ENCODE measurements at regions not wholly inside any gene's neighbourhood (a gene's known extent, or its start where the extent isn't known, plus 50 kb on each side); places are given as distances from the start of the nearest gene placed in this dataset.

GRCh38 chr9:71271602-71272001, 150.2 kb upstream of the TRPM3 start:
- Histone ChIP-seq H3K27me3 (replicated peaks in 1 of 4; ENCODE audit: control insufficient read depth in 3 of 4, extremely low read depth in 1 of 4, insufficient read depth in 3 of 4, low read length in 3 of 4) (no peaks in the 10 kb centered on the region), H3K23ac (ENCODE audit: insufficient read length) (no peak overlapping the region), H2BK12ac (ENCODE audit: low read depth, low read length) (no peak overlapping the region), H3K27ac (ENCODE audit: low read depth, low read length) (no peak overlapping the region), H3K56ac (replicated peaks; ENCODE audit: insufficient read length, low read depth, low read length) (no peak overlapping the region), H3K14ac (ENCODE audit: insufficient read length) (no peak overlapping the region), H3K4me3 (ENCODE audit: extremely low read depth in 1 of 4, insufficient read depth in 2 of 4, low read depth in 3 of 4, low read length in 4 of 4) (no peak overlapping the region), H3K9me3 (ENCODE audit: insufficient read depth in 2 of 2, low read depth in 1 of 2, low read length in 1 of 2) (no peaks in the 10 kb centered on the region), H2AFZ (ENCODE audit: low read length) (no peak overlapping the region), H2AK5ac (ENCODE audit: low read depth, low read length) (no peak overlapping the region), H3K79me2 (ENCODE audit: control insufficient read depth in 1 of 2, insufficient read depth in 2 of 2, low read length in 2 of 2) (no peaks in the 10 kb centered on the region), H3K23me2 (ENCODE audit: low read depth, low read length) (no peaks in the 10 kb centered on the region), H3K79me1 (ENCODE audit: low read depth, low read length) (no peaks in the 10 kb centered on the region), H4K5ac (ENCODE audit: insufficient read length, low read depth, low read length) (no peak overlapping the region), H4K91ac (replicated peaks; ENCODE audit: insufficient read length, low read length) (no peak overlapping the region), H3K36me3 (ENCODE audit: control insufficient read depth in 2 of 4, insufficient read depth in 4 of 4, low read length in 3 of 4) (no peaks in the 10 kb centered on the region), H2BK5ac (ENCODE audit: low read depth, low read length) (no peak overlapping the region), H3K9ac (replicated peaks in 1 of 4; ENCODE audit: extremely low read depth in 1 of 4, low read depth in 3 of 4, low read length in 3 of 4) (no peak overlapping the region), H3K4me2 (ENCODE audit: insufficient read depth in 1 of 2, low read depth in 2 of 2, low read length in 2 of 2) (no peak overlapping the region), H2BK20ac (ENCODE audit: low read length) (no peak overlapping the region), H2BK120ac (replicated peaks; ENCODE audit: low read depth, low read length) (no peak overlapping the region), H4K8ac (ENCODE audit: extremely low read depth, insufficient read depth, low read length) (no peak overlapping the region), H2BK15ac (ENCODE audit: low read length) (no peak overlapping the region), H3K4ac (replicated peaks; ENCODE audit: insufficient read length, low read depth, low read length) (no peak overlapping the region), H3K4me1 (replicated peaks in 1 of 4; ENCODE audit: control insufficient read depth in 3 of 4, insufficient read depth in 4 of 4, low read length in 3 of 4) (no peaks in the 10 kb centered on the region; a peak in 1 of 7 replicates), H4K20me1 (replicated peaks in 1 of 2; ENCODE audit: control insufficient read depth in 1 of 2, insufficient read depth in 2 of 2, low read length in 2 of 2) (no peaks in the 10 kb centered on the region), H3K18ac (ENCODE audit: extremely low read depth, low read length) (no peak overlapping the region)
- 87% methylated on average over 5 of the region's 5 CpGs; no CpG with 5 or more reads in 1 of the 2 experiments for WGBS, 2 experiments (ENCODE audit: extremely low coverage in 1 of 2, insufficient coverage in 1 of 2, insufficient read length in 1 of 2, insufficient replicate concordance in 2 of 2, low coverage in 1 of 2, low lambda C conversion rate in 2 of 2, missing lambda C conversion rate in 1 of 2)
- DNase-seq (ENCODE audit: low read depth in 1 of 2, low spot score in 2 of 2) = no peak
- CTCF ChIA-PET (ENCODE audit: partially characterized antibody) = interaction anchor here (2.0 kb wide), 1 partner anchor 14 kb away, joined by 8 read pairs; no protein-coding TSS in a partner anchor
- FAIRE-seq = no peak
- POLR2A ChIA-PET (ENCODE audit: partially characterized antibody) = no interaction called here
- TF ChIP-seq SIRT6 (IDR thresholded peaks at IDR 0.05; ENCODE audit: low read length) = no peak
- no peak for TF ChIP-seq CTCF (IDR thresholded peaks at IDR 0.05; ENCODE audit: control extremely low read depth in 1 of 3, insufficient read depth in 1 of 3, low read depth in 1 of 3, low read length in 3 of 3)
- TF ChIP-seq RFX5 (IDR thresholded peaks at IDR 0.05; ENCODE audit: borderline replicate concordance, low read depth, low read length) = no peak
- TF ChIP-seq TBP (IDR thresholded peaks at IDR 0.05; ENCODE audit: low read depth, low read length) = no peak
- TF ChIP-seq KDM4A (IDR thresholded peaks at IDR 0.05; ENCODE audit: low read depth, low read length, severe bottlenecking) = no peak
- no peak for TF ChIP-seq GTF2F1 (IDR thresholded peaks at IDR 0.05; ENCODE audit: borderline replicate concordance, low read depth, low read length)
- no peak for TF ChIP-seq E2F6 (IDR thresholded peaks at IDR 0.05)
- no peak for TF ChIP-seq CTBP2 (IDR thresholded peaks at IDR 0.05; ENCODE audit: borderline replicate concordance, insufficient read depth, insufficient read length, low read length)
